ENCODE measurements at regions not wholly inside any gene's neighbourhood (a gene's known extent, or its start where the extent isn't known, plus 50 kb on each side); places are given as distances from the start of the nearest gene placed in this dataset.
A peak's percentile ranks its signal among the peaks of the same experiment; 100 is the strongest.

DNA sequence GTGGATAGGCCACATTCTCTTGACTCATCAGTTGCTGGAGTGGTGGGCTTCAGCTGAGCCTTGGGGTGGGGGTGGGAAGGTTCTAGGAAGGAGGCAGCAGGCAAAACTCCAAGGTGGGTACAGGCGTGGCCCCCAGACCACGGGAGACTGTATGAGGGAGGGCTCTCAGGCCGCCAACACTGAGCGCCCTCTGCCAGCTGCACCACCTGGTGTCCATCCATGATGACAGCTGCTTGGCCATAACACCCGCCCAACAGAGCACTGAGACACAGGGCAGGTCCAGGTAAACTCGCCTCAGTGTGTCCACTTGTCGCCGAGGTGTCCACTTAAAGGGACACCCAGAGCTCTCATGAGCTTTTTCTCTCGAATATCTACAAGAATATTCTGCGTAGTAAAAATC, 133.5 kb downstream of the C16orf95 start:
- Histone ChIP-seq H3K27me3 (no peaks in the 10 kb centered on the region), H3K4me1 (peaks cover 0 to 14% (median 9%) of the 10 kb centered on the region in 4 donors), H3K9me3 (no peaks in the 10 kb centered on the region), H3K27ac (no peak overlapping the region), H3K4me3 (no peak overlapping the region), H3K36me3 (no peaks in the 10 kb centered on the region)
- DNase-seq: no peak
- TF ChIP-seq, protein P1, sequence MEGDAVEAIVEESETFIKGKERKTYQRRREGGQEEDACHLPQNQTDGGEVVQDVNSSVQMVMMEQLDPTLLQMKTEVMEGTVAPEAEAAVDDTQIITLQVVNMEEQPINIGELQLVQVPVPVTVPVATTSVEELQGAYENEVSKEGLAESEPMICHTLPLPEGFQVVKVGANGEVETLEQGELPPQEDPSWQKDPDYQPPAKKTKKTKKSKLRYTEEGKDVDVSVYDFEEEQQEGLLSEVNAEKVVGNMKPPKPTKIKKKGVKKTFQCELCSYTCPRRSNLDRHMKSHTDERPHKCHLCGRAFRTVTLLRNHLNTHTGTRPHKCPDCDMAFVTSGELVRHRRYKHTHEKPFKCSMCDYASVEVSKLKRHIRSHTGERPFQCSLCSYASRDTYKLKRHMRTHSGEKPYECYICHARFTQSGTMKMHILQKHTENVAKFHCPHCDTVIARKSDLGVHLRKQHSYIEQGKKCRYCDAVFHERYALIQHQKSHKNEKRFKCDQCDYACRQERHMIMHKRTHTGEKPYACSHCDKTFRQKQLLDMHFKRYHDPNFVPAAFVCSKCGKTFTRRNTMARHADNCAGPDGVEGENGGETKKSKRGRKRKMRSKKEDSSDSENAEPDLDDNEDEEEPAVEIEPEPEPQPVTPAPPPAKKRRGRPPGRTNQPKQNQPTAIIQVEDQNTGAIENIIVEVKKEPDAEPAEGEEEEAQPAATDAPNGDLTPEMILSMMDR (IDR thresholded peaks at IDR 0.05): no peak
- intact Hi-C loops (cut with DNase I; ENCODE audit: low total_unique reads): no loop called here

DNA sequence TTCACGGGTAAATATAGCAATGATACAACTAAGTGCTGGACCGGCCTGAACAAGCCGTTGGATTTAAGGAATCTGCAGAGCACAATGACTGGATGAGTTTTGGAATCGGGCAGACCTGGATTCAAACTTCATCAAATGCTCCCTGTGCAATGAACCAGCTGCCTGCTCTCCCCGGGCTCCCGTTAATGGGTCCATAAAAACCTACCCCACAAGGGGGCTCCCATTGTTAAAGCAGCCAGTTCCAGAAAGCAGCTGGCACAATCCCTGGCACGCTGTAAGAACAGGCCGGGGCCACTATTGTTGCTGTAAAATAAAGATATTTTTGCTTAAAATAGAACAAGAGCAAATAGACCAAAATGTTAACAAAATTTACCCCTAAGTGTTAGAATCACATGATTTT, 131.9 kb downstream of the C16orf95 start:
- Histone ChIP-seq H3K36me3 (no peaks in the 10 kb centered on the region), H3K4me3 (no peak overlapping the region), H3K4me1 (no peaks in the 10 kb centered on the region), H3K27ac (no peak overlapping the region), H3K27me3 (no peaks in the 10 kb centered on the region), H3K9me3 (peaks cover 0 to 13% (median 5%) of the 10 kb centered on the region in 3 donors)
- intact Hi-C loops (cut with DNase I; ENCODE audit: low total_unique reads): no loop called here
- no peak for DNase-seq
- TF ChIP-seq, protein P1 (IDR thresholded peaks at IDR 0.05): peak in 1 of 2 experiments; percentile 12

DNA sequence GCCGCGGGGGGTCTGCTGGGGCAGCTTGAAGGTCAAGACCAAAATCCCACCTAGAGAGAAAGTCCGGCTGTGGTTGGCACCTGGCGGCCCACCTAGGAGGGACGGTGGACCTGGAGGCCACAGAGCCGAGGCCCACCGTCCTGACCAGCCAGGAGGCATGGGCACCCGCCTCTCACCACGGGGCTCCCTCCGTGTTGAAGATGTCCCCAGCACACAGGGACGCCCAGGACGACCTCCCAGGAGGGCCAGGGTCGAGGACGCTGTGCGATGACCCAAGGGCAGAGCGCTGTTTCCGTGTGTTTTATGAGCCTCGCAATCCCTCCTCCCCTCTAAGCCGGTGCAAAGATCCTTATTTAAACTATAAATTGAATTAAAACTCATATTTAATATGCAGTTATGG, 131.2 kb downstream of the C16orf95 start:
- DNase-seq: no peak
- Histone ChIP-seq H3K4me1 (no peaks in the 10 kb centered on the region), H3K36me3 (no peaks in the 10 kb centered on the region), H3K27me3 (no peaks in the 10 kb centered on the region), H3K9me3 (peaks cover 0 to 16% (median 9%) of the 10 kb centered on the region in 3 donors), H3K4me3 (no peak overlapping the region), H3K27ac (no peak overlapping the region)
- intact Hi-C loops (cut with DNase I; ENCODE audit: low total_unique reads): no loop called here
- TF ChIP-seq, protein P1 (IDR thresholded peaks at IDR 0.05): no peak

DNA sequence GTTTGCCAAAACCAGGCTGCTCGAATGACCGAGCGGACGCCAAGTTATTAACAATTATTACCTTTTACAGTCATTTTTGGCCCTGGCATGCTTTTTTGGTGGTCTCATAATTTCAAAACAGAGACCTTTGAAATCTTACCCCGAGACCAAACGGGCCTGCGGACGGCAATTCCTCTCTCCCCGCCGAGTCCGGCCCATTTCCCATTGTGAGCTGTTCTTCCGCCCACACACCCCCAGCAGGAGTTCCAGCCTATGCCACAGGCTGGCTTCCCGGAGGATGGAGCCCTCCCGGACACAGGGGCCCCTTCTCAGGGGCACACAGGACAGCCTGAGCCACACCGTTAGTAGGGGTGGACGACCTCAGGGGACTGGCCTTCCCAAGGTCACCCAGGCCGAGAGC, 130.7 kb downstream of the C16orf95 start:
- intact Hi-C loops (cut with DNase I; ENCODE audit: low total_unique reads): no loop called here
- Histone ChIP-seq H3K27ac (no peak overlapping the region), H3K4me1 (no peaks in the 10 kb centered on the region), H3K4me3 (no peak overlapping the region), H3K36me3 (no peaks in the 10 kb centered on the region), H3K27me3 (no peaks in the 10 kb centered on the region), H3K9me3 (peaks cover 0 to 16% (median 9%) of the 10 kb centered on the region in 3 donors)
- TF ChIP-seq, protein P1 (IDR thresholded peaks at IDR 0.05): no peak
- DNase-seq: no peak

DNA sequence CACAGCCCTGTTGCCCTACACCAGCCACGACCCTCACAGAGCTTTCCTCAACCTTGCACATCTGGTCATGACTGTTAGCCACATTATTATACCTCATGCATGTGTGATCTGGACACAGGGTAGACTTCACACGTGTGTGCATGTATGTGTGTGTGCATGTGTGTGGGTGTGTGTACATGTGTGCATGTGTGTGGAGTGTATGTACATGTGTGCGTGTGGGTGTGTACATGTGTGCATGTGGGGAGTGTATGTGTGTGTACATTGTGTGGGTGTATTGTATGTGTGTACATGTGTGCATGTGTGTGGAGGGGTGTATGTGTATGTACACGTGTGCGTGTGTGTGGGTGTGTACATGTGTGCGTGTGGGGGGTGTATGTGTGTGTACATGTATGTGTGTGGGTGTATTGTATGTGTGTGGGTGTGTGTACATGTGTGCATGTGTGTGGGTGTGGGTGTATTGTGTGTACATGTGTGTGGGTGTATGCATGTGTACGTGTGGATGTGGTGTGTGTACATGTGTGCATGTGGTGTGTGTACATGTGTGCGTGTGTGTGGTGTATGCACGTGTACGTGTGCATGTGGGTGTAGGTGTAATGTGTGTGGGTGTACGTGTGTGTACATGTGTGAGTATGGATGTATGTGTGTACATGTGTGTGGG, 130.2 kb downstream of the C16orf95 start:
- Histone ChIP-seq H3K27me3 (no peaks in the 10 kb centered on the region), H3K9me3 (peaks cover 0 to 16% (median 9%) of the 10 kb centered on the region in 3 donors), H3K4me1 (no peaks in the 10 kb centered on the region), H3K27ac (no peak overlapping the region), H3K36me3 (no peaks in the 10 kb centered on the region), H3K4me3 (no peak overlapping the region)
- TF ChIP-seq, protein P1 (IDR thresholded peaks at IDR 0.05): no peak
- intact Hi-C loops (cut with DNase I; ENCODE audit: low total_unique reads): no loop called here
- no peak for DNase-seq
